NCI-H345 treated with DMSO at 0.1 percent for 48 hours (cell line): ENCODE measurements at regions not wholly inside any gene's neighbourhood (a gene's known extent, or its start where the extent isn't known, plus 50 kb on each side); places are given as distances from the start of the nearest gene placed in this dataset.
"Not testable (repeated sequence)": the region's sequence is repeated elsewhere in the genome, so short reads cannot be mapped to it uniquely, and the experiment has no call there.

Experiments used
- DNase-seq: peaks from one replicate; lab custom pipeline; 2025; ENCODE audit not compliant: unreplicated experiment; lab: John Stamatoyannopoulos, UW

GRCh38 chr14:58981840-58982239 lies 206.6 kb upstream of the DAAM1 start:
- DNase-seq, result no peak

GRCh38 chr14:58985786-58986185 lies 202.7 kb upstream of the DAAM1 start:
- no peak for DNase-seq

- DNase-seq, result no peak
Measured at GRCh38 chr14:58987591-58987990, 200.9 kb upstream of the DAAM1 start.

DNA sequence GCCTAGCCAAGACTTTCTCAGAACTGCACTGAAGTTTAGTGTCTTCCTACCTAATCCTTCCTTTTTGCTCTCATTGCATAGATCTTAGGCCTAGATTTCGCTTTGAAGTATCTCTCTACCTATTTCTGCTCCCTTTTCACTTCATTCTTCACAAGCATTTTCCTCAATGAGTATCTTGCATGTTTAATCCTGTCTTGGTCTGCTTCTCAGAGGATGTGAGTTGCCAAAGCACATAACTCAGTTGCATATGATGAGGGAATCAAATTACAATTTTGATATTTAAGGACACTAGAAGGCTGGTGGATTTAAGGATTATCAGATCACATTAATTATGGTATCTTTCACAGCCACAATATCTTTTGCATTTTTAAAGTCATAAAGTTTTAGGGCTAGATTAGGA lies 195.5 kb upstream of the DAAM1 start:
- DNase-seq, result no peak

GRCh38 chr14:58994130-58994529 lies 194.3 kb upstream of the DAAM1 start:
- DNase-seq, result no peak

DNA sequence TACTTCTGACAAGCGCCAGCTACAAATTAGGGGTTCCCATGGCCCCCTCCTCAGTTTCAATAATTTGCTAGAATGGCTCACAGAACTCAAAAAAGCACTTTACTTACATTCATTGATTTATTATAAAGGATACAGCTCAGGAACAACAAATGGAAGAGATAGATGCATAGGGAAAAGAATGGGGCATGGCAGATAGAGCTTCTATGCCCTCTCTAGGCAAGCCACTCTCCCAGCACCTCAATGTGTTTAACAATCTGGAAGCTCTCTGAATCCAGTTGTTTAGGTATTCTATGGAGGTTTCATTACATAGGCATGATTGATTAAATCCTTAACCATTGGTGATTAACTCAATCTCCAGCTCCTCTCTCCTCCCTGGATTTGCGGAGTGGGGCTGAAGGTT lies 184.5 kb upstream of the DAAM1 start:
- DNase-seq, result no peak

DNA sequence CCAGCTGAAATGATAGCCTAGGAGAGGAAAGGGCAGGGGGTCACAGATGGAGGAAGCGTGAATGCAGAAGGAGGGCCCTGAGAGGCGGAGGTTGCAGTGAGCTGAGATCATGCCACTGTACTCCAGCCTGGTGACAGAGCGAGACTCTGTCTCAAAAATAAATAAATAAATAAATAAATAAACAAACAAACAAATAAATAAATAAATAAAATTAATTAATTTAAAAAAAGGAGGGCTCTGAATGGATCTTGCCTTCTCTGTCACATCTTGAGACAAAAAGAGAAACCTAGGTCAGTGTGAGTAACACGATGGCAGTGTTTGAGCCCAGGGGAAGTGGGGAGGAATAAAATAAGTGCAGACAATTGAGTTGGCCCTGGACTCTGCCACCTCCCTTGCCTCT lies 182.3 kb upstream of the DAAM1 start:
- DNase-seq, result not testable (repeated sequence)

GRCh38 chr14:59009967-59010366 lies 178.5 kb upstream of the DAAM1 start:
- DNase-seq, result no peak

GRCh38 chr14:59013672-59014298 lies 174.7 kb upstream of the DAAM1 start:
- no peak for DNase-seq

DNA sequence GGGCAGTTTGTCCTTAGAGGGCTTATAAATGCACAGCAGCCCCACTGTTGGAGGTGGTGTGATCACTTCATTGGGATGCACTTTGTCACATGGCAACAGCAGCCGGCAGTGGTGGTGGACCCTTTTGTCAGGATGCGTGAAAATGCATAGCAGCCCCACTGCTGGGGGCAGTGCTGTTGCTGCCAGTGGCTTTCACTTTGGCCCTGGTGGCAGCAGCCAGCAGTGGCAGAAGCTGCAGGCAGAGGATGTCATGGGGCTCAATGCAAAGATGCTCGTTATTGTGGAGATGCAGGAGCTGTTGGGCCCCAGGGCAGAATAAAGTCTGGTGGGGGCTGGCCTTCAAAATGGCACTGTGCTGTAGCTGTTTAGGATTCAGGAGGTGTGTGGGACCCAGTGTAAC lies 173.0 kb upstream of the DAAM1 start:
- DNase-seq, result no peak

DNA sequence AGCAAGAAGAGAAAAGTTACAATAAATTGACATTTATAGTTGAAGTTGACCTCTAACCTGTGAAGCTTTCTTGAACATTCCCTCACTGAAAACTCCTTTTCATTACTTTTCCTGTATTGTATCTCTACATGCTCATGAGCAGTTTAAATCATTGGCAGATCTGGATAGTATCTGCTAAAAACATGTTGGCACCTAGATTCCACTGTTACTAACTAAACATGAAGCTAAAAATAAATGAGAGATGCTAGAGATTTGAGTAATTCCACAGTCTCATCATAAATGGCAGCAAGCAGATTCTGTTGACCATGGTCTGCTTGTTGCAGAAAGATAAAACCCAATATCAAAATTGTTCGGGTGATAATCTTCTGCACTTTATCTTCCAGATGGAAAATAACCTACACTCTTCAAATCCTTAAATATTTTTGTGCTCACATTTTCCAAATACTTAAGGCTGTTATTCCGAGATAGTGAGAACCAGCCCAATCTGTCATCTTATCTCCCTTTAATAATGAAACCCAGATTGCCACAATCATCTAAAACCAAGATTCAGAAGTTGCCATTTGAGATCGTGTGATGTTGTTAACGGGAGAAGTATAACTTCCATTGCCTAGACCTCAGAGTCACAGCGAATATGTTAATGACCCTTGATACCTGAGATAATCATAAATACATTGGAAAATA lies 171.0 kb upstream of the DAAM1 start:
- DNase-seq, result no peak

DNA sequence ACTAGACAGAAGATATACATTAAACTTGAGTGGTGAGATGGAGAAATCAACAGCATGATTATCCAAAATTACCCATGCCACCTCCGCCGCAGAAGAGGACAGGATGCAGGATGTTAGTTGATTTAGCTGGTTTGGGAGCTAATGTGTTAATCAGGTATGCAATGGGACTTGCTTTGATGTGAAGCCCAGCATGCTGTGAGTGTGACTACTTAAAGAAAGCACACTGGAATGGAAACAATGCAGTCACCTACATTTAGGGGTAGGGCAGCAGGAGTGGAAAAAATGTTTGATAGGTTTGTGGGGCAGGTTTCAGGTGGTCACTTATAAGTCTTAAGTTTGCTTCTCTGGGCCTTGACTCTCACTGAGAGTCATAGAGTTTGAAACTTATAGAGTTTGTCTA lies 170.0 kb upstream of the DAAM1 start:
- no peak for DNase-seq

DNA sequence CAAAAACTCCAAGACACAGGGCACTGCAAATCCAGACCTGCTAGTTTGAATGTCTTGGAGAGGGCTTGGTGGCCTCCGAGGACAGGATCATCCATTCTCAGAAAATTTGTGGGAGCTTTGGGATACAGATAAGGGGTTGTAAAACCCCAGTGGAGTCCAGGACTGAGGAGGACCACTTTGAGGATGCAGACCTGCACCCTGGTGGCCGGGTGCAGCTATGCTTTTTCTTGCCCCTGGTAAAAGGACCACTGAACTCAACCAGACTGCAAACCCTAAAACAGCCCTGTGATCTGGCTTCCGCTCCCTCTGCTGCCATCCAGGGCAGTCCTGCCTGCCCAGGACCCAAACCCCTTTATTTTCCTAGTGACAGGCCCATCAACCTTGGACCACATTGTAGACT lies 169.5 kb upstream of the DAAM1 start:
- DNase-seq, result no peak

DNA sequence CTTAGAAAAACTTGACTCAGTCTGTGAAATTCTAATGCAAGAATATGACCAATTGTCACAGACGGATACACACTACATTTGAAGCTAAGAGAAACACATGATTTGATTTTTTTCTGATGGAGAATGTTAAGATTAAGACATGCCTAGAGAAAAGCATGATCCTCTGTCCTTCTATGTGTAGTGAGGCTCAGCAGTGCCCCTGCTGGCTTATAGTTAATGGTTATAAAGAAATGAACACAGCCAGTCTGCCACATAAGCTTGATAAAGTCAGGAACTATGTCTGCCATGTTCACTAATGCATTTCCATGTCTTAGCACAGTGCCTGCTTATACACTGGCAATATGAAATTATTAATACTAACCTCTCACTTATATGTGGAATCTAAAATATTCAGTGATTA lies 168.1 kb upstream of the DAAM1 start:
- no peak for DNase-seq

DNA sequence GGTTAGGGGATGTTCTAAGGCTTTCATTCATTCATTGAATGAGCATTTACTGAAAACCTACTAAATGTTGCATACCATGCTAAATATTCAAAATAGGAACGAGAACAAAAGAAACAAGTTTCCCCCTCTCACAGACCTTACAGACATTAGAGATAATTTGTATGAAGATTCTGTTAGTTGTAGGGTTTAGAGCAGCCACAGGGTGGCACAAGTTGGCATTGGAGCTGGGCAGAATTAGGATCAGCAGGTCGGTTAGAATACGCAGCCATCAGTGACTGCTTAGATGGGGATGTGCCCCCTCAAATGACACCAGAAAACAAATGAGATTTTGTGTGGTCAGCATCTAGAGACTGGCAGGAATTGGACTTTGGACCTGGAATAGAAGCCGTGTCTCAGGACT lies 166.3 kb upstream of the DAAM1 start:
- DNase-seq, result no peak

GRCh38 chr14:59026081-59026480 lies 162.4 kb upstream of the DAAM1 start:
- DNase-seq, result no peak

- not testable (repeated sequence) for DNase-seq
Measured at GRCh38 chr14:59026640-59027039, 161.8 kb upstream of the DAAM1 start.

GRCh38 chr14:59028476-59029202 lies 159.8 kb upstream of the DAAM1 start:
- peak; percentile 39 for DNase-seq

GRCh38 chr14:59032826-59033225 lies 155.6 kb upstream of the DAAM1 start:
- no peak for DNase-seq

DNA sequence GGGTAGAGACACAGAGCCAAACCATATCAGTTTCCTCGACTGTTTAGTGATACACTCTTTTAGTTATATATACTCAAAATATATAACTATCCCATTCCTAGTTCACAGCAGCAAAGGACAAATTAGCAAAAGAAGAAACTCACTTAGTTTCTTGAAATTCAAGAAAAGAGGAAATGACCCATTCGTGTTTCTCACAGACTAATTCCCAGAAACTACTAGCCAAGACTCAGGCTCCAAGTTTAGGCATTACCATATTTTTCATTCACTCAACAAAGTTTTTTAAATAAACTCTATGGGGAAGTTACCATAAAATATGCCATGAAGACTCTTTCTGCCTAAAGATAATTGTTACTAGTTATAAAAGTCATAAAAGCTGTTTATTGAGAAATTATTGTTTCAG lies 152.3 kb upstream of the DAAM1 start:
- no peak for DNase-seq

DNA sequence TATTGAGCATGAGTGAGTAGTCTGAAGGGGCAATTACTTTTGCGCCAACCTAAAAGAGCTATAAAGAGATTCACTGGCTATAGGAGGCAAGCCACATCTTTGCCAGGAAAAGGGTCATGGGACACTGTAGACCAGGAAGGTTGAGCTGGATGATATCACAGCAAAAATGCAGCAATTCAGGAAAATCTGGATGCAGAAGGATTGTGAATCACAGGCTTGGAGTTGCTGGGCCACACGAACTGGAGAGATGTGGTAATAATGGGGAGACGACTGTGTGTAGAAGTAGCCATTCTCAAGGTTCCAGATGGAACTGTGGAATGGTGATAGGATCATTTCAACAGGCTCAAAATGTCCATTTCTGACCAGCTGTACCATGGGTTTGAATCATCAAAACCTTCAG lies 151.4 kb upstream of the DAAM1 start:
- no peak for DNase-seq

GRCh38 chr14:59037620-59038019 lies 150.8 kb upstream of the DAAM1 start:
- DNase-seq, result no peak
